HG03108 (cell line): ENCODE measurements at regions not wholly inside any gene's neighbourhood (a gene's known extent, or its start where the extent isn't known, plus 50 kb on each side); places are given as distances from the start of the nearest gene placed in this dataset.

Experiments used
- ATAC-seq: cut with Tn5 transposase; IDR thresholded peaks from one replicate; pipeline ENCODE4 v1.9.1; 2021; ENCODE audit warnings: moderate library complexity; ENCODE audit not compliant: unreplicated experiment

DNA sequence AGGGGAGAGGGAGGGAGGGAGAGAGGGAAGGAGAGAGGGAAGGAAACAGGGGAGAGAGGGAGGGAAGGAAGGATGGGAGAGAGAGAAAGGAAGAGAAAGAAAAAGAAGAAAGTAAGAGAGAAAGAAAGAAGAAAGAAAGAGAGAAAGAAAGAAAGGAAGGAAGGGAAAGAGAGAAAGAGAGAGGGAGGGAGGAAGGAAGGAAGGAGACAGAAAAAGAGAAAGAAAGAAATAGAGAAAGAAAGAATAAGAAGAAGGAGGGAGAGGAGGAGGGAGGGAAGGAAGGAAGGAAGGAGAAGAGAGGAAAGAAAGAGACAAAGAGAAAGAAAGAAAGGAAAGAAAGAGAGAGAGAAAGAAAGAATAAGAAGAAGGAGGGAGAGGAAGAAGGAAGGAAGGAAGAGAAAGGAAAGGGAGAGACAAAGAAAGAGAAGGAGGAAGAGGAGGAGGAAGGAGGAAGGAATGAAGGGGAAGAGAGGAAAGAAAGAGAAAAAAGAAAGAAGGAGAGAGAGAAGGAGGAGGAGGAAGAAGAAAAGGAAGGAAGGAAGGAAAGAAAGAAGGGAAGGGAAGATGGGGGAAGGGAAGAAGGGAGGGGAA is 189.6 kb downstream of the PARM1 start:
- no peak for ATAC-seq

DNA sequence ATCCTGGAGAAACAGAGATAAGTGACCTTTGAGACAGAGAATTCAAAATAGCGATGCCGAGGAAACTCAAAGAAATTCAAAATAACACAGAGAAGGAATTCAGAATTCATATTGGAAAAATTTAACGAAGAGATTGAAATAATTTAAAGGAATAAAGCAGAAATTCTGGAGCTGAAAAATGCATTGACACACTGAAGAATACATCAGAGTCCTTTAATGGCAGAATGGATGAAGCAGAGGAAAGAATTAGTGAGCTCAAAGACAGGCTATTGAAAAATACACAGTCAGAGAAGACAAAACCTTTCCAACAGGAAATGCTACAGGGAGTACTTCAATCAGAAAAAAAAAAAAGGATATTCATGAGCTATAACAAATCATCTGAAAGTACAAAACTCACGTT is 185.8 kb downstream of the PARM1 start:
- ATAC-seq = no peak

DNA sequence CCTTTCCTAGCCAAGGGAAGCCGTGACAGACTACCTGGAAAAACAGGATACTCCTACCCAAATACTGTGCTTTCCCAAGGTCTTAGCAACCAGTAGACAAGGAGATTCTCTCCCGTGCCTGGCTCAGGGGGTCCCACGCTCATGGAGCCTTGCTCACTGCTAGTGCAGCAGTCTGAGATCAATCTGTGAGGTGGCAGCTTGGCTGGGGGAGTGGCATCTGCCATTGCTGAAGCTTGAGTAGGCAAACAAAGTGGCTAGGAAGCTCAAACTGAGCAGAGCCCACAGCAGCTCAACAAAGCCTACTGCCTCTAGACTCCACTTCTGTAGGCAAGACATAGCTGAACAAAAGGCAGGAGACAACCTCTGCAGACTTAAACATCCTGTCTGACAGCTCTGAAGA is 177.1 kb downstream of the PARM1 start:
- ATAC-seq = no peak

DNA sequence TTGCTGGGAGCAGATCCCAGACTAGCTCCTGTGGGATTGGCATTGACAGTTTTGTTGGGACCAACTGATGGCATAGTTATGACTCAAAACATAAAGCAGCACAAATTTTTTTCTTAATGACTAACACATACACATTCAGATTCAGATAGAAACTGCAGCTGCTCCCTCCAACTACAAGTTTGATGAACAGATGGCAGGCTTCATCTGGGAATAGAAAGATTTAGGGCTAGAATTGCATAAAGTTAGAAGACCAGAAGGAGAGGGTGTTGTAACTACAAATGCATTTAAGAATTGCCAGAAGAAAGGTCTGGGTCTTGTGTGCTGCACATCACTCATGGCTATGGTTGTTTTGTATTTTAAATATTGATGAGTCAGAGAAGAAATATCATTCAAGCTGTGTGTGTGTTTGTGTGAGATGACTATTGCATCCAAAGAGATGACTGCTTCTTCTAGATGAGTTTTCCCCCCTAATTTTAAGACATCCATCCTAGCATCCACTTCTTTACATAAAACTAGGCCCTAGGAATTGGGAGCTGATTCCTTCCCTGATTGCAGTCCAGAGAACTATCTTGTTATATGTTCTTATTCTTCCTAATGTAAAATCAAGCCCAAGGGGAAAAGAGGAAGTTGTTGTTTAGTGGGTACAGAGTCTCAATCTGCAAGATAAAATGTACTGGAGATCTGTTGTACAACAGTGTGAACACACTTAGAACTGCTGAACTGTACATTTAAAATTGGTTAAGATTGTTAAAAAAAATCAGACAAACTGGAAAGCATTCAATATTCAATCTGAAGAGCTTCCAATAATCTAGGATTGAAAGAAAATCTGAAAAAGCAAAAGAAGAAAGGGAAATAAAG is 175.1 kb downstream of the PARM1 start:
- no peak for ATAC-seq

DNA sequence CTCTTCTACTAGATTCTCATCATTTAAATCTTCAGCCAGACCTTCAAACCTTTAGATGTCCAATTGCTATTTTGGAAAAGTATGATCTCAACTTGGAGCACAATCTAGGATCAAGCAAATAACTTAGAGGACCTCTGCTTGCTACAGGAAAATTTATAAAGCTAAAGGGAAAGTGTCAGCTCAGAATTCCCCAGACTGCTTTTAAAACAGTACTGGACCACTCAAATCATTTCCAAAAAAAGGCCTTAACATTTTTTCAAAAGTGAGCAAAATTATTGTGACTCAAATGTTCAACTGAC is 169.8 kb downstream of the PARM1 start:
- no peak for ATAC-seq

DNA sequence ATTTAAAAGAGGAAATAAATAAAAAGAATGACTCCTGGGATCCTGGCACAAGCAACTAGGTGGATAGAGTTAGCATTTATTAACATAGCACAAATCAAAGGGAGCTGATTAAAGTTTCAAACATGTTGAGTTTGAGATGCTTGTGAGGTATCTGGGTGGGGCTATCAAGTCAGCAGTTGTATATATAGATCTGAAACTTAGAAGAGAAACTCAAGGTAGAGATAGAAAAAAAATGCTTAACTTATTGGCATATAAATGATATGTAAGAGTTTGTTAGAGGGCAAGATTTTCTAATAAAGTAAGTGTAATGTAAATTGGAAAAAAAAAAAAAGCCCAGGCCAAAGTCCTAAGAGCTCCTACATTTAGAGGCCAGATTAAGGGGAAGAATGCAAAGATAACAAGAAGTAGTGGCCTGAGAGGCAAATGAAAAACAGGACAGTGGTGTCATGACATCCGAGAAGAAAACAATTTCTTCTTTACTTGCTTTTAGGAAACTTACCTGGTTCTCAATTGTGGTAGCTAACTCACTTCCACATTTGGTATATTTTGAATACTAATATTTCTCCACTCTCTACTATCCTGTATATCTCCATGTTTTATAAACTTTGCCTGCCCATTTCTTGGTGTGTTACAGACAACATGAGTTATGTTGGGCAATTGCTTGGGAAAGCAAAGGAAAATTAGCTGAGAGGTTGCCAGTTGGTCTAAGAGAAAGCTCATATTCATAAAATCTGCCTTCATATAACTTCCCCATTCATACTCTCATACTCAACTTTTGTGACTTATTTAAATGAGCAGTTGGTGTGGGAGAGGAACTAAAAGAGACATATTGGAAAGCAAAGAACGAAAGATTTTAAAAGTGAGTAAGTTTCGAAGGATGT is 169.2 kb downstream of the PARM1 start:
- ATAC-seq = peak; percentile 38
